NCI-H510A treated with DMSO at 0.1 percent for 48 hours (cell line): ENCODE measurements at regions not wholly inside any gene's neighbourhood (a gene's known extent, or its start where the extent isn't known, plus 50 kb on each side); places are given as distances from the start of the nearest gene placed in this dataset.
A peak's percentile ranks its signal among the peaks of the same experiment; 100 is the strongest.
"Not testable (repeated sequence)": the region's sequence is repeated elsewhere in the genome, so short reads cannot be mapped to it uniquely, and the experiment has no call there.

ENCODE experiments used
- DNase-seq: peaks from one replicate; lab custom pipeline; 2025; lab: John Stamatoyannopoulos, UW

DNA sequence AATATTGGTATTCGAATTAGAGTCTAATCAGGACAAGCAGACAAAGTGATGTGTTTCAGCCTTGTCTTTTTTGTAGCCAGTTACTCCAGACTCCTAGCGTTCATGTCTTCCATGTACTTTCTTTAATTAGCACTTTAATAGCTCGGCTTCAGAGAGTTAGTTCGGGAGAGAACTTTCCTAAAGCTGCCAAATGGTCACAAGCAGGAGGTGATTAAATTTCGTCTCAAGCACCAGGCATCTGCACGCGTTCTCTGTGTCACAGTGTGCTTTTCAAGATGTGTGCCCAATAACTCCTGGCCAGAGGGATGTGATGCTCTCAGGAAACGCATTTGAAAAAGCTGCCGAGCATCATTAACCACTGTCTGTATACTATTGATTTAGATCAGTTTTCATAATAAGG lies 790.8 kb downstream of the SOCS6 start:
- no peak for DNase-seq

DNA sequence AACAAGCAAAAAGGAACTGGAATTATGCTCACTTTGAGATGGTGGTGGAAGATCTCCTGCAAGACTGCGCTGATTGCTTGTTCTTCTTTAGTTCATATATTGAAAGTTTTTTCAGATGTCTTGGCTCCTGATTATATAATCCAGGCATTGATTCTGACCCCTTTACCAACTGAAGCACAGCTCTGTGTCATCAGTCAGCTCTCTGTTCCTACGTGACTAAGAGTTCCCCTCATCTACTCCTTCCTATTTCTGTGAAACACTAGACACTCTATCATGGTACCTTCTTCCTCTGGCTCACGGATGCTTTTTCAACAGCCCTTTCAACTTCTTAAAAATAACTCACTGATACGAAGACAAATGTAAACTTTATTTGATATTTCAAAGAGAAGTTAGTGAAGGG lies 788.6 kb downstream of the SOCS6 start:
- no peak for DNase-seq

DNA sequence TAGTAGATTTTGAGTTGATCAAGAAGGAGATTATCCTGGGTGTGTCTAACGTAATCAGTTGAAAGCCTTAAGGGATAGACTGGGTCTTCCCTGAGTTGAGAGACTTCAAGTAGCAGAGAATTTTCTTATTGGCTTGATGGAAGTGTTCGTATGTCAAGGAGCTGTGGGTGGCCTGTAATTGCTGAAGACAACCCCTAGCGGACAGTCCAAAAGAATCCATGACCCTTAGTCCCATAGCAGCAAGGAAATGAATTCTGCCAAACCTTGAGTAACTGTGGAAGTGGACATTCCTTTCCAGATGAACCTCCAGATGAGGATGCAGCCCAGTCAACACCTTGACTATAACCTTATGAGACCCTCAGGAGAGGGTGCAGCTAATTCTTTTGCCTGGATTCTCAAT lies 786.3 kb downstream of the SOCS6 start:
- DNase-seq = no peak

DNA sequence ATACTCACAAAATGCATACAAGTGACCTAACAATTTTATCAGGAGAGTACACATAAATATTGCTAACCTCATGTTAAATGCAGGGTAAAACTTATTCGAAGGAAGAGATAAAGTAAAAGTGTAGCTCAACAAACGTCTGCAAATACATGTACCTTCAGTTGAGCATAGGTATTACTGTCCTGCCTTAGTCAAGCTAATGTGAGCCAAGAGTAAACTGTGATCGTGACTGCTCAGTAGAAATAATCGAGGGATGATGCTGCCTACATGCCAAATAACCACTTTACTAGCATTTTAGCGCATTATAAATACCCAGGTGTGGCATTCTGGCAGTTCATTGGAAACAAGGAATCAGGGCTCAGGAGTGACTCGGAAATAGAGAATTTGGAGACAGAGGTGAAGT lies 779.5 kb downstream of the SOCS6 start:
- no peak for DNase-seq

DNA sequence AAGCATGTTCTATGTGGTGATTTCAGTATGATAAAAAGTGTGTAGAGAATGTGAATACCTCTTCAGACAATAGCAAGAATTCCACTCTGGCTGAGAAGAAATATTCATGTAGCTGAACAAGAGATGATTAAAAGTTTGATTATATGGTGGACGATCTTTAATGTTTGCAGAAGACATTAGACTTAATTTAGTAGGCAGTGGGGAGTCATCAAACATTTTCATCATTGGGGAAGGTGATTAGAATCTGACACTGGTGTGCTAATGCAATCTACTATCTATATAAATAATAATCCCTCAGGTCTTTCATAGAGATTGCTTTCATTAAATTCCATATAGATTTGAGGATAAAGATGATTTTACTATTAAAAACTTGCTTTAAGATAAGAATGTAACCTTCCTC lies 761.0 kb downstream of the SOCS6 start:
- DNase-seq = no peak

DNA sequence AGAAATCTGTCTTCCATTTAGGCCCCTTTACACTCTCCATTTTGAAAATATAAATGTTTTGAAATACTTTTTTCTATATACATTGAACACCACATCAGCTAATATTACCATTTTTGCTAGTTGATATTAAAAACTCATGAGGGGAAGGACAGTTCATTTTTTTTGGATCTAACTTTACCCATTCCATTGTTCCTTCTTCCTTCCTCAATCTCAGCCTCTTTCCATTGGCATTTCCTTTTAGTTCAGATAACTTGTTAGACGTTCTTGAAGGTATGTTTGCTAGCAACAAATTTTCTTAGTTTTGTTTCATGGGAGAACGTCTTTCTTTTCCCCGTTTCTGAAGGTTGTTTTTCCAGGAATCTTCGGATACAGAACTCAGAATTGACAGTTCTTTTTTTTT lies 759.0 kb downstream of the SOCS6 start:
- no peak for DNase-seq

DNA sequence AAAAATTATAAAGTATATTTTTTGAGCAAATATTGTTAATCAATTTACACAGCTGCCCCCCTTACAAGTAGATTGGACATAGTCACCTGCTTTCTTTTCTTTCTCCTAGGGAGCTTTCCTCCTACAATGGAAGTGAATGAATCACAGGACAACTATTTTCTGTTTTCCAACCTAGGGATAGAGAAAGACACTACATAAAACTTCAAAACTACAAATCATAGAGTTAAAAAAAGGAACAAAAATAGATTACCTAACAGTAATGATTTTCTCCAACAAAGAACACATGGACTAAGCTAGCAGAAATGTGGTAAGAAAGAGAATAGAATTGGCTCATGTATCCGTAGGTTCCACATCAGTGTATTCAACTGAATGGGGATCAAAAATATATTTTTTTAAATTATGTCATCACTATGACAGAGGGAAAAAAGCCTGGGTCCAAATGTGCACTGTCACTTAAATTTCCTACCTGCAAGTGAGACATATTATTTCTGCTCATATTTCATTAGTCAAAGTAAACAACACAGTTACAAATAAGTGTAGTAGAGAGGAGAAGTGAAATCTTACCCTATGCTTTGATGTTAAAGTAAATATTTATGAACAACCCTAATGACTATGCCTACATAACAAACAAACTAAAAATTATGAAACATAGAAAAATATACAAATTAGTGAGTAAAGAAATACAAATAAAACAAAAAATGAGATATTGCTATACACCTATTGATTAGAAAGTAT lies 756.7 kb downstream of the SOCS6 start:
- DNase-seq = peak; percentile 18

DNA sequence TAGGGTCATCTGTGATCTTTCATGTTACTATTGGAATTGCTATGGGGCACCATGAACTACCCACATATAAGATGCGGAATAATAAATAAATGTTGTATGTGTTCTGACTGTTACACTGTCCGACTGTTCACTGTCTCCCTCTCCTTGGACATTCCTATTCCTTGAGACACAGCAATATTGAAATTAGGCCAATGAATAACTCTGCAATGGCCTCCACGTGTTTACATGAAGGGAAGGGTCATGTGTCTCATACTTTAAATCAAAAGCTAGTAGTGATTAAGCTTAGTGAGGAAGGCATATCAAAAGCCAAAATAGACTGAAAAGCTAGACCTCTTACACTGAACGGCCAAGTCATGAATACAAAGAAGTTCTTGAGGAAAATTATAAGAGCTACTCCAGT lies 751.3 kb downstream of the SOCS6 start:
- no peak for DNase-seq

DNA sequence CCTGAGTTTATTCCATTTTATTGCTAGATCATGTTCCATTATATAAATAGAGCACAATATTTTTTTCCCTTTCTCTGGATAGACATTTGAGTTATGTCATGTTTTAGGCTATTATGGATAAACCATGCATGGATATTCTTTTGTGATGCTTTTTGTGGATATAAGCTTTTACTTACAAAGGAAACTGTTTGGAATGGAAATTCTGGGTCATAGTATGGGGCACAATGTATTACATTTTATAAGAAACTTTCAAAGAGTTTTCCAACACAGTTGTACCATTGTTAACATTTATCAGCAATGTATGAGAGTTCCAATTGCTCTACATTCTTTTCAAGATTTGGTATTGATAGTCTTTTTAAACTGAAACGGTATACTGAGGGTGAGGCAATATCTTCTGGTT lies 749.4 kb downstream of the SOCS6 start:
- no peak for DNase-seq

DNA sequence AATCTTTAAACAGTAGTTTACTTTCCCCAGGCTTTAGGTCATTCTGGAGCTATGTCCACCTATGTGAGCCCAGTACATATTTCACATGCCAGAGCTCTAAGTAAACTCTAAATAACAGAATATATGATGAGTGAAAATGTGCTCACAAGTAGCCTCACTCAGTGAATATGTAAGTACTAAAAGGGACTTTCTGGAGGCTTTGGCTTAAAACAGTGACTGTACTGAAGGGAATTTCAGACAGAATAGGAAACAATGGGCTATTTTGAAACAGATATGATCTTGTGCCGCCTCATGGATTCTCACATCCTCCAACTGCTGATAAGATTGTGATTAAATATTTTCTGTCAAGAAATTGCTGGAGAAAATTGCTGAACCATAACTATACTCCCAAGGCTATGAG lies 747.9 kb downstream of the SOCS6 start:
- no peak for DNase-seq

DNA sequence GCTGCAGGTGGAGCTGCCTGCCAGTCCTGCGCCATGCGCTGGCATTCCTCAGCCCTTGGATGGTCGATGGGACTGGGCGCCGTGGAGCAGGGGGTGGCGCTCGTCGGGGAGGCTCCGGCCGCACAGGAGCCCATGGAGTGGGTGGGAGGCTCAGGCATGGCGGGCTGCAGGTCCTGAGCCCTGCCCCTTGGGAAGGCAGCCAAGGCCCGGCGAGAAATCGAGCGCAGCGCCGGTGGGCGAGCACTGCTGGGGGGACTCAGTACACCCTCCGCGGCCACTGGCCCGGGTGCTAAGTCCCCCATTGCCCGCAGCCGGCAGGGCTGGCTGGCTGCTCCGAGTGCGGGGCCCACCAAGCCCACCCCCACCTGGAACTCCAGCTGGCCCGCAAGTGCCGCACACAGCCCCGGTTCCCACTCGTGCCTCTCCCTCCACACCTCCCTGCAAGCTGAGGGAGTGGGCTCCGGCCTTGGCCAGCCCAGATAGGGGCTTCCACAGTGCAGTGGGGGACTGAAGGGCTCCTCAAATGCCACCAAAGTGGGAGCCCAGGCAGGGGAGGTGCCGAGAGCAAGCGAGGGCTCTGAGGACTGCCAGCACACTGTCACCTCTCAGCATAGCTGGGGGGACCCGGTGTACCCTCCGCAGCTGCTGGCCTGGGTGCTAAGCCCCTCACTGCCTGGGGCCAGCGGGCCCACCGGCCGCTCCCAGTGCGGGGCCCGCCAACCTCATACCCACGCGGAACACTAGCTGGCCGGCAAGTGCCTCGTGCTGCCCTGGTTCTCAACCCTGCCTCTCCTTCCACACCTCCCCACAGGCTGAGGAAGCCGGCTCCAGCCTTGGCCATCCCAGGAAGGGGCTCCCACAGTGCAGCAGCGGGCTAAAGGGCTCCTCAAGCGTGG lies 742.7 kb downstream of the SOCS6 start:
- DNase-seq = not testable (repeated sequence)

DNA sequence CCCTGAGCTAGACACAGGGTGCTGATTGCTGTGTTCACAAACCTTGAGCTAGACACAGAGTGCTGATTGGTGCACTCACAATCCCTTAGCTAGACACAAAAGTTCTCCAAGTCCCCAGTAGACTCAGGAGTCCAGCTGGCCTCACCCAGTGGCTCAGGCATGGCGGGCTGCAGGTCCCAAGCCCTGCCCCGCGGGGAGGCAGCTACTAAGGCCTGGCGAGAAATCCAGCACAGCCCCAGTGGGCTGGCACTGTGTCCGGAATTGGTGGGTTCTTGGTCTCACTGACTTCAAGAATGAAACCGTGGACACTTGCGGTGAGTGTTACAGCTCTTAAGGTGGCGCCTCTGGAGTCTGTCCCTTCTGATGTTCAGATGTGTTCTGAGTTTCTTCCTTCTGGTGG lies 741.2 kb downstream of the SOCS6 start:
- not testable (repeated sequence) for DNase-seq

DNA sequence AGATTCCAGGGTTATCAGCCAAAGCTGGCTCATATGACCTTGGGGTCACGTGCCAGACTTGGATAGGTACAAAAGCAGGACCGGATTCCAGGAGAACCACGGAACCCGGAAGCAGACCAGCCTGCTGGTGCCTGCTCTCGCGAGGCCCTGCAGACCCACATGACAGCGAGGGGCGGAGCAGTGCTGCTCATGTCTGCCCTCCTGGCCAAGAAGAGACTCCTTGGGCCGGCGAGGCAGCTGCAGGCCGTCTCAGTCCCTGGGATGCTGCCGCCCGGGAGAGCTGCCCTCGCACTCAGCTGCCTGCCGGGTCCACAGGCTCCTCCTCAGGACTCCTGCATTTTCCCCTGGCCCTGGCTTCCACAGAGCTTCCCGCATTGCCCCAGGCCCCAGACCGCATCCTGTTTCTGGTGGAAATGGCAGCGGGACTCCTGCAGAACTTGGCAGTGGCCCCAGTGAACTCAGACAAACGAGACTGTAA lies 739.5 kb downstream of the SOCS6 start:
- DNase-seq = no peak

DNA sequence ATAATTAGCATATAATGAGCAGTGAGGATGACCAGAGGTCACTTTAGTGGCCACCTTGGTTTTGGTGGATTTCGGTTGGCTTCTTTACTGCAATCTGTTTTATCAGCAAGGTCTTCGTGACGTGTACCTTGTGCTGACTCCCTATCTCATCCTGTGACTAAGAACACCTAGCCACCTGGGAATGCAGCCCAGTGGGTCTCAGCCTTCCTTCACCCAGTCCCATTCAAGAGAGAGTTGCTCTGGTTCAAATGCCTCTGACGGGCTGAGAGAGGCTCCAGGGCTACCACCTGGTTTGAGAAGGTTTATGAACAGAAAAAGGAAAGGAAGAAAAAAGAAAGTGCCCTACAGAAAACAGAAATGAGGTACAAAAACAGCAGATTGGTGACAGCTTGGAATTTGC lies 738.7 kb downstream of the SOCS6 start:
- DNase-seq = no peak

DNA sequence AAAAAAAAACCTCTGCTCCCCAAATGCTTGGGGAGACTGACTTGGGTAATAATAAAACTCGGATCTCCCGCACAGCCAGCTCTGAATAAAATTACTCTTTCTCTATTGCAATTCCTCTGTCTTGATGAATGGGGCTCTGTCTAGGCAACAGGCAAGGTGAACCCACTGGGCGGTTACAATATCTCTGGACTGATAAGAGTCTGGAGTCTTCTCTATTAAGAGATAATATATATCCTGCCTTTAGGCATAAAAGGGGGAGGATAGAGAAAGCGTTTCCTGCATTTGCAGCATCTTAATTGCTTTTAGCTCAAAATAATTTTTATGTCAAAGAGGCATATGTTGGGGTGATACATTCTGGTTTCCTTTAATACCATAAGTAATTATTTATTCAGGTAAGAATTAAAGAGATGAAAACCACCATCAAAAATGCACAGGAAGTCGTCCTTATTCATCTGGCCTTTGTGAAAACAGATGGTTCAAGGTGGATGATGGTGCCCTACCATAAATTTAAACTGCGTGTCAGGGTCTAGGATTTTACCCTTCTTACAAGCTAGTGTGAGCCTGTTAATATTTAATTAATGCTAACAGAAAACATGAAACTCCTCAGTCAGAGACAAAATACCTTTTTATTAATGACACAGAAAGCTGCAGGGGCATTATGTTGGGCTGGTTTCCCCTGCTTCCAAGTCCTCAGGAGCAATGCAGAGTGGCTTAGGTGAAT lies 736.8 kb downstream of the SOCS6 start:
- DNase-seq = no peak

DNA sequence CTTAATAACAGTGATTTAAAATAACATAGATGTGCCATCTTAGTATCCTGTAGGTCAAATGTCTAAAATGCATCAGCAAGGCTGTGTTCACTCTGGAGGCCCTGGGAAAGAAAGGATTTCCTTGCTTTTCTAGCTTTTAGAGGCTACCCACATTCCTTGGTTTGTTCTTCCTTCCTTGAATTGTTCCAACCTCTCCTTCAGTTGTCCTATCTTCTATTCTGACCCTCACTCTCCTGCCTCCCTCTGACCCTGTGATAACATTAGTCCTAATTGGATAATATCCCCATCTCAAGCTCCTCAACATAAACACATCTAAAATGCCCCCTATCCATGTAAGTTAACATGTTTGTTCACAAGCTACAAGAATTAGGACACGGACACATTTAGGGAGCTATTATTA lies 733.5 kb downstream of the SOCS6 start:
- DNase-seq = no peak

DNA sequence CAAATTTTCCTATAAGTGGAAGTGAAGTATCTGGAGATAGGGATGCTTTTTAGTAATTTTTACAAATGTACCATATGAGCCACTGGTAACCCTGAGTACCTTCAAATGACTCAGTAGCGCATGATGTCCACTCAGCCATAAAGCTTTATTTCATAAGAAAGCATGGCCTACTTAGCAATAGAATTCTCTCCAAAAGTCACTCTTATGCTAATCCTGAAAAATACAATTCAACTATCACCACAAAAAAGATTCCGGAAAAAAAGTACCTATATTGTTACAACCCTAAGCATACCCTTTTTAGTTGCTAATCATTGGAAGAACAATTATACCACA lies 732.2 kb downstream of the SOCS6 start:
- no peak for DNase-seq

DNA sequence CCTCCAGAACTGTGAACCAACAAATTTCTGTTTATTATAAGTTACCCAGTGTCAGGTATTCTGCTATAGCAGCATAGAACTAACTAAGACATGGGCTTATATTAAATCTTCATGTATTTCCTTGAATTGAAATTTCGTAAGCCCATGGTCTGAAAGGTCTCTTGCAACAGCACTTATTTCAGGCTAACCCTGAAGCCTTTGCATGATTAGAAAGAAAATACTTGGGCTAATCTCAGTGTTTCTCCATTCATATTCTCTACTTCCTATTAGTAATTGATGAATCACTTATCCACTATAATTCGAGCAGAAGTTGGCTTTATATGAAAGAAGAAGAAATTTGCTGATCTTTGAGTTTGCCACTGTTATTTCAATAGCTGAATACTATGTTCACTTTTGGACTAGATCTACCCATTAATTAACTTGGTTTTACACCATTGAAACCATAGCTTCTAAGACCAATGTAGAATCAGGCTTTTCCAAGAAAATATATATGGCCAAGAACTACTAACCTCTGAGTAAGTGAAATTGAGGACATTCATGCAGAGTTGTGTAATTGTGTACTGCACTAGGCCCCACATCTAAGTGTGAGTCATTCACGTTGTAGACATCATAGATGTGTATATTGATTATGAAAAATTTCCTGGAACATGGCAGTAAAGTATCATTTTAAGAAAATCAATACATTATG lies 731.6 kb downstream of the SOCS6 start:
- no peak for DNase-seq

DNA sequence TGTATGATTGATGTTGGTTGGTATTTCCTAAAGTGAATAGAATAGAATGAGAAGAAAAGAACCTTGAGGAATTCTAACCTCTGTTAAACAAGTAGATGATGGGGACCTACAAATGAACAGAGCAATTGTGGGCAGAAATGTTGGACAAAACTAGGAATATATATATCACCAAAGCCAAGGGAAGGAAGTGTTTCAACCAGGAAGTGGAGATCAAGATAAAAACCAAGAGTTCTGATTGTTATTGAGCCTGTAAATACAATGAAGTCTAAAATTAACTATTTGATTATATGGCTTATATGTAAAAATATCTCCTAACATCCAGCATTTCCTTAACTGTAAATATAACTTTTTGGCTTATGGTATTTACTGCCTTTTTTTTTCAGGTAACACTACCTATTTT lies 730.0 kb downstream of the SOCS6 start:
- DNase-seq = no peak

DNA sequence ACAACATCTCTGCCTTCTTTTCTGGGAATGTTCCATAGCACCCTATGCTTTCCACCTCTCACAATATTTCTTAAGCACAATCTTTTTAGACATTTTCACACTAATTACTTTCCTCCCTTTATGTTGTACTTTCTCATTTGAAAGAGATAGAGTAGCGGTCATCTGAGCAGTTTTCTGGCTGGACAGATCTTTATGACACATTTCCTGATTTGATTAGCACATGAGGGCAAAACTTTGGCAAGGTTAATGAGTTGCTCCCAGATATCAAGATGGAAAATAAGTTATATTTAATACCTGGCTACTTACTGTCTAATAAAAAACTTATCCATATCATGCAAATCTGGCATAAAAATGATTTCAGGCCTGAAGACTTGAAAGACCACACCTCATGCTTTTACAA lies 723.9 kb downstream of the SOCS6 start:
- no peak for DNase-seq

DNA sequence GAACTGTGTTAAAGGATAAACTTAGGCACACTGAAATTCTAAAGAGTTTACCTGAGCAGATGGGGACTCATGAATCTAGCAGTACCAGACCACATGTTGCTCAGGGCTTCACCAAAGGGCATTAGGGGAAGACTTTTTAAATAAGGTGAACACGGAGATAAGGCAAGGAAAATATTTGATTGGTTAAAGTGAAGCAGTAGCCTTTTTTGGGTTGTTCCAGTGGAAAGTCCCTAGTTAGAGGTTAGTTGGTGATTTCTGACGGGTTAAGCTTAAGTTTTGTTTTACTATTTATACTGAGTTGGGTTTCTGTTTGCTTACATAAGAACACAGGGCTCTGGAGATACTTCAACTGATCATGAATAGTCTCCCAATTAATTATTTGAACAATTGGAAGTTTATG lies 722.5 kb downstream of the SOCS6 start:
- no peak for DNase-seq

DNA sequence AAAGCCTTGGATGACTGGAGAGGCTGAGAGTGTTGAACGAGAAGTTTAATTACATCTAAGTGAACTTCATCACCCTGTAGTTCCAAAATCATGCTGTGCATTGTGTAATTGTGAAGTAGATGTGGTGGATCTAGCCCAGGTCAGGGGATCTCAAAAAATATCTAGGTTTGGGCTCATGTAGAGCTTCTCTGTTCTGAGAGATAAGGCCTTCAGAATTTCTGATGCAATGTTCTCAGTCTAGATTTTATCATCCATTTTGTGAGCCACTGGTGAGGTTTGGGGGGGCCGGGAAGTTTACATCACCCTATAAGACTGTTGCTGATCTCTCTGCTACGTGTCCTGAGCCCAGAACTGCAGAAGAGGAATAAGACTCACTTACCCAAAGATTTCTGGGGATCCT lies 719.4 kb downstream of the SOCS6 start:
- DNase-seq = no peak
